HepG2 (cell line): ENCODE measurements at regions not wholly inside any gene's neighbourhood (a gene's known extent, or its start where the extent isn't known, plus 50 kb on each side); places are given as distances from the start of the nearest gene placed in this dataset.

ENCODE experiments used
- CHD4 ChIP-seq: fragments of 200-600 bp; sonication (generic); IDR thresholded peaks from 2 replicates; pipeline ENCODE4 v1.7.0; 2017; ENCODE audit warnings: mild to moderate bottlenecking, low read length, borderline replicate concordance
- TBL1XR1 ChIP-seq: fragments of 150-350 bp; IDR thresholded peaks from 2 replicates; pipeline ENCODE4 v1.6.1; 2014; ENCODE audit warnings: borderline replicate concordance, low read length; ENCODE audit not compliant: partially characterized antibody
- YY1 ChIP-seq: IDR thresholded peaks from 2 replicates; pipeline ENCODE4 v1.6.1; 2011; ENCODE audit warnings: low read length, low read depth, moderate library complexity, mild to moderate bottlenecking; ENCODE audit not compliant: insufficient read depth, insufficient replicate concordance
- ZNF639 ChIP-seq: conservative IDR thresholded peaks from 2 replicates; pipeline ENCODE4 v1.6.1; 2018; ENCODE audit warnings: missing genetic modification reagents

GRCh38 chr9:106500171-106500570 lies 362.8 kb upstream of the ZNF462 start:
- no peak for TF ChIP-seq TBL1XR1
- no peak for TF ChIP-seq CHD4
- no peak for TF ChIP-seq YY1
- no peak for TF ChIP-seq ZNF639
